ENCODE measurements at regions not wholly inside any gene's neighbourhood (a gene's known extent, or its start where the extent isn't known, plus 50 kb on each side); places are given as distances from the start of the nearest gene placed in this dataset.

DNA sequence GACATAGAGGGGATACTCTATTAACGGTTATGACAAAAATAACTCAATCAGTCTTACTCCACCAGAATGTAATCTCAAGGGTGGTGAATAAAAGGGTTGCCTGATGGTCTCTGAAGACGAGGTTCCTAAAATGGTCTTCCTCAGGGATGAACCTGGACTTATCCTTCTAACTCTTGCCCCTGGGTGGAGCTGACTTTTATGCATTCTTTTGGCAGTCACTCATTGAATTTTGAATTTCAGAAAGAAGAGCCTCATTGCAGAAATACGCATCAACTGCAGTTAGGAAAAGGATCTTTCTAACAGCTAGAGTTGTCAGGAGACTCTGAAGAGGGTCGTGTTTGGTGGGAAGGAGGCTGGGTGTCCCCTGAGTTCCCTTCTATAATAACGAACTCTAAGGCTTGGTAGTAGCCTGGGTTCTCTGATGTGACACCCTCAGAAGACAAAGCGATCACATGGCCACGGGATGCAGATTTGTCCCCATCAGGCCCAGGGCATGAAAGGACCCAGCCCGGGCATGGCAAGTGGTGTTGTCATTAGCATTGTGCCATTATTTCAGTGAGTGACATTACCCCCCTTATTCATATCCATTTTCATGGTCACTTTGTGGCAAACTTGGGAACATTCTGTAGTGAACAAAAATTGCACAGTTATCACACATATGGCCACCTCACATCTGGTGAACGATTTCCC lies 58.6 kb upstream of the JCAD start:
- DNase-seq (ENCODE audit: low spot score), result no peak

DNA sequence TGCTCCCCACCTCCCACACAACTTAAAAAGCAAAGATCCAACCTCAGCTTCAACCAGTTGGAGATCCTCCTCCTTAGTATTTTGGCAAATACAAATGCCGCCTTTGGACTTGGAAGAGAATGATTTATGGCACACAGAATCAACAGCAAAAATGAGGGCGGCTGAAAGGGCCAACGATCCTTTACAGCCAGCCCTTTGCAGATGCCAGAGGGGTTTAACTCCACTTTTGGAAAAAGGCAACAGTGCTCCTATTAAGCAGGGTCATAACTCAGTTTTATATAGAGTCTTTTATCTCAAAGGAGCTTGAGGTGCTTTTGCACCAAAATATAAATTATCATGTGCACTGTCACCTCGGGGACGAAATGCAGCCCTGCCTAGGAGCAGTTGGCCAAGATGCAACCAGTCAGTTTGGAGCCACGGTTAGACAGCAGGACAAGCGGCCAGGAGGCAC lies 56.7 kb upstream of the JCAD start:
- no peak for DNase-seq (ENCODE audit: low spot score)

- DNase-seq (ENCODE audit: low spot score), result no peak
Measured at GRCh38 chr10:30115626-30115940, 56.2 kb upstream of the JCAD start.

DNA sequence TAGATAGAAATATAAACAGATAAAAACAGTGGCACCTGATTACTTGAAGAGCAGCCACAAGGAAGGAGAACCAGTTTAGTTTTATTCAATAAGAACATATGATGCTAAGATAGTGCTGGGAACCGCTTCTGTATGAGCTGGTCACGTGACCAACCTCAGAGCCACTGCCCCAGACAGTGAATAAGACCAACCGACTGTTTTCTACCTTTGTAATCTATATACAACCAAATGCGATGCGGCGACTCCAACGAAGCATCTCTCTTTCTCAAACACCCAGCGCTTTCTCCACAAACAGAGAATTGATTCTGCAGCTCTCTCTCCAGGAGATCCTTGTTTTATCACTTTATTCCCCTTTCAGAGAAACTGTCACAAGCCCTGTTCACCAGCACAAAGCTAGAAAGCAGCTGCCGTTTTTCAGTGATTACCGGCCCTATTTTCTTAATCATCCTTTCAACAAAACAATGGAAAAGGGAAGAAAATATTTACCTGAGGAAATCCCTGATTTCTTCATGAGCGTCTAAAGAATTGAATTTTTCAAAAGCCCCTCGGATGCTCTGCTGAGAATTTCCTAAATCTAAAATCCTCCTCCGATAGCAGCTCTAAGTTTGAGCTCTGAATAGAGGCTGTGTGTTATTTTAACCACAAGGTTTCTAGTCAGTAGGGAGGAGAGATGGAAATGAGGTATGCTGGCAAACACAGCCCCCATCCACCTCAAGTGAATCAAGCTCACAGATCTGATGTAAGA lies 55.7 kb upstream of the JCAD start:
- no peak for DNase-seq (ENCODE audit: low spot score)

- no peak for DNase-seq (ENCODE audit: low spot score)
Measured at GRCh38 chr10:30114401-30114800, 55.0 kb upstream of the JCAD start.

GRCh38 chr10:30111340-30112022 lies 52.1 kb upstream of the JCAD start:
- no peak for DNase-seq (ENCODE audit: low spot score)

All from ecto neural progenitor cell (in vitro differentiated cells).